ENCODE measurements at regions not wholly inside any gene's neighbourhood (a gene's known extent, or its start where the extent isn't known, plus 50 kb on each side); places are given as distances from the start of the nearest gene placed in this dataset.

GRCh38 chr22:48561676-48562075 is 1266.0 kb downstream of the BRD1 start:
- DNase-seq (ENCODE audit: low read depth) = no peak
- H3K4me3 ChIP-seq (ENCODE audit: low read depth, low read length) = no peak overlapping the region
- TF ChIP-seq CTCF (IDR thresholded peaks at IDR 0.05; ENCODE audit: low read depth, low read length, missing control alignments) = no peak

- no peak for DNase-seq (ENCODE audit: low read depth)
- no peak overlapping the region for H3K4me3 ChIP-seq (ENCODE audit: low read depth, low read length)
- TF ChIP-seq CTCF (IDR thresholded peaks at IDR 0.05; ENCODE audit: low read depth, low read length, missing control alignments) = no peak
Measured at GRCh38 chr22:48560836-48561235, 1266.8 kb downstream of the BRD1 start.

- no peak for TF ChIP-seq CTCF (IDR thresholded peaks at IDR 0.05; ENCODE audit: low read depth, low read length, missing control alignments)
- no peak for DNase-seq (ENCODE audit: low read depth)
- H3K4me3 ChIP-seq (ENCODE audit: low read depth, low read length) = no peak overlapping the region
Measured at GRCh38 chr22:48560389-48560751, 1267.3 kb downstream of the BRD1 start.

GRCh38 chr22:48559647-48560388 is 1267.9 kb downstream of the BRD1 start:
- TF ChIP-seq CTCF (IDR thresholded peaks at IDR 0.05; ENCODE audit: low read depth, low read length, missing control alignments) = no peak
- no peak for DNase-seq (ENCODE audit: low read depth)
- H3K4me3 ChIP-seq (ENCODE audit: low read depth, low read length) = no peak overlapping the region

GRCh38 chr22:48558606-48559402 is 1268.9 kb downstream of the BRD1 start:
- no peak for TF ChIP-seq CTCF (IDR thresholded peaks at IDR 0.05; ENCODE audit: low read depth, low read length, missing control alignments)
- no peak for DNase-seq (ENCODE audit: low read depth)
- no peak overlapping the region for H3K4me3 ChIP-seq (ENCODE audit: low read depth, low read length)

- no peak for DNase-seq (ENCODE audit: low read depth)
- H3K4me3 ChIP-seq (ENCODE audit: low read depth, low read length) = no peak overlapping the region
- TF ChIP-seq CTCF (IDR thresholded peaks at IDR 0.05; ENCODE audit: low read depth, low read length, missing control alignments) = no peak
Measured at GRCh38 chr22:48558016-48558415, 1269.7 kb downstream of the BRD1 start.
